H9 (cell line): ENCODE measurements at regions not wholly inside any gene's neighbourhood (a gene's known extent, or its start where the extent isn't known, plus 50 kb on each side); places are given as distances from the start of the nearest gene placed in this dataset.

Source experiments
- DNase-seq: peaks from one replicate; pipeline ENCODE4 v3.0.0-alpha.2; 2017
- H2AFZ ChIP-seq: one replicate; pipeline ENCODE4 v1.6.1; 2013; ENCODE audit warnings: mild to moderate bottlenecking, low read length, control low read depth, moderate library complexity
- H2AK5ac ChIP-seq: 2 replicates; pipeline ENCODE4 v1.6.1; 2013; ENCODE audit warnings: low read length, control low read depth, mixed read lengths; ENCODE audit not compliant: insufficient read length
- H2BK120ac ChIP-seq: one replicate; pipeline ENCODE4 v1.6.1; 2013; ENCODE audit warnings: low read depth, mild to moderate bottlenecking, low read length, control low read depth, inconsistent platforms; ENCODE audit not compliant: poor library complexity, severe bottlenecking
- H2BK12ac ChIP-seq: 2 replicates; pipeline ENCODE4 v1.6.1; 2013; ENCODE audit warnings: low read length, control low read depth, mixed read lengths, low read depth; ENCODE audit not compliant: insufficient read length
- H2BK15ac ChIP-seq: 2 replicates; pipeline ENCODE4 v1.6.1; 2013; ENCODE audit warnings: low read depth, low read length, control low read depth
- H2BK20ac ChIP-seq: one replicate; pipeline ENCODE4 v1.6.1; 2013; ENCODE audit warnings: low read depth, mild to moderate bottlenecking, low read length, control low read depth, inconsistent platforms; ENCODE audit not compliant: poor library complexity, severe bottlenecking
- H2BK5ac ChIP-seq: 2 replicates; pipeline ENCODE4 v1.6.1; 2013; ENCODE audit warnings: low read length, control low read depth, mixed read lengths; ENCODE audit not compliant: insufficient read length
- H3K14ac ChIP-seq: 2 replicates; pipeline ENCODE4 v1.6.1; 2013; ENCODE audit warnings: low read length, control low read depth; ENCODE audit not compliant: insufficient read depth
- H3K18ac ChIP-seq: 2 replicates; pipeline ENCODE4 v1.6.1; 2013; ENCODE audit warnings: low read depth, mild to moderate bottlenecking, mixed read lengths, low read length, control low read depth; ENCODE audit not compliant: insufficient read length
- H3K23ac ChIP-seq: 2 replicates; pipeline ENCODE4 v1.6.1; 2013; ENCODE audit warnings: low read length, control low read depth, mixed read lengths, low read depth; ENCODE audit not compliant: insufficient read length
- H3K23me2 ChIP-seq: 2 replicates; pipeline ENCODE4 v1.6.1; 2013; ENCODE audit warnings: low read depth, mild to moderate bottlenecking, mixed read lengths, low read length, control low read depth; ENCODE audit not compliant: insufficient read length, poor library complexity, severe bottlenecking
- H3K27ac ChIP-seq: 2 replicates; pipeline ENCODE4 v1.5.1; 2013; ENCODE audit warnings: low read length, control low read depth, mixed read lengths, low read depth; ENCODE audit not compliant: insufficient read length
- H3K27me3 ChIP-seq: 2 replicates; pipeline ENCODE4 v1.6.1; 2013; ENCODE audit warnings: low read length, control low read depth, inconsistent platforms; ENCODE audit not compliant: insufficient read depth
- H3K4ac ChIP-seq: 2 replicates; pipeline ENCODE4 v1.6.1; 2013; ENCODE audit warnings: low read depth, mild to moderate bottlenecking, control low read depth, inconsistent platforms, low read length, moderate library complexity
- H3K4me1 ChIP-seq: 2 replicates; pipeline ENCODE4 v1.6.1; 2013; ENCODE audit warnings: low read length, control low read depth, inconsistent platforms; ENCODE audit not compliant: insufficient read depth
- H3K4me2 ChIP-seq: 2 replicates; pipeline ENCODE4 v1.6.1; 2013; ENCODE audit warnings: low read length, control low read depth, mixed read lengths; ENCODE audit not compliant: insufficient read length, insufficient read depth
- H3K56ac ChIP-seq: 2 replicates; pipeline ENCODE4 v1.6.1; 2013; ENCODE audit warnings: low read depth, mild to moderate bottlenecking, mixed read lengths, low read length, control low read depth; ENCODE audit not compliant: insufficient read length
- H3K79me1 ChIP-seq: 2 replicates; pipeline ENCODE4 v1.6.1; 2013; ENCODE audit warnings: low read depth, mild to moderate bottlenecking, moderate library complexity, low read length, control low read depth, inconsistent platforms; ENCODE audit not compliant: insufficient read depth, poor library complexity, severe bottlenecking
- H3K79me2 ChIP-seq: 2 replicates; pipeline ENCODE4 v1.6.1; 2013; ENCODE audit warnings: low read length, control low read depth, inconsistent platforms; ENCODE audit not compliant: insufficient read depth
- H3K9ac ChIP-seq: 2 replicates; pipeline ENCODE4 v1.6.1; 2013; ENCODE audit warnings: low read length, control low read depth, mixed read lengths; ENCODE audit not compliant: insufficient read length; ENCODE audit errors: extremely low read depth
- H3K9me3 ChIP-seq: one replicate; pipeline ENCODE4 v1.6.1; 2013; ENCODE audit warnings: low read depth, low read length, inconsistent platforms; ENCODE audit not compliant: control insufficient read depth
- H3T11ph ChIP-seq: one replicate; pipeline ENCODE4 v1.6.1; 2013; ENCODE audit warnings: mild to moderate bottlenecking, low read length, control low read depth, inconsistent platforms
- H4K20me1 ChIP-seq: one replicate; pipeline ENCODE4 v1.6.1; 2013; ENCODE audit not compliant: control insufficient read depth, insufficient read length, insufficient read depth
- H4K5ac ChIP-seq: 2 replicates; pipeline ENCODE4 v1.6.1; 2013; ENCODE audit warnings: low read depth, mild to moderate bottlenecking, mixed read lengths, low read length, control low read depth; ENCODE audit not compliant: insufficient read length
- H4K8ac ChIP-seq: replicated peaks from 2 replicates; pipeline ENCODE4 v1.6.1; 2013; ENCODE audit warnings: low read length, control low read depth, mixed read lengths, low read depth; ENCODE audit not compliant: insufficient read length
- H4K91ac ChIP-seq: 2 replicates; pipeline ENCODE4 v1.6.1; 2013; ENCODE audit warnings: low read depth, mild to moderate bottlenecking, moderate library complexity, mixed read lengths, low read length, control low read depth; ENCODE audit not compliant: insufficient read length
- H3K27ac Mint-ChIP-seq, 3 experiments: 2 replicates in 2 of 3; 3 replicates in 1 of 3; pipeline ENCODE4 v1.8.0; 2020 to 2021; ENCODE audit warnings: mixed read lengths in 3 of 3, mild to moderate bottlenecking in 1 of 3, moderate library complexity in 1 of 3
- H3K27me3 Mint-ChIP-seq: 2 replicates; pipeline ENCODE4 v1.8.0; 2021; ENCODE audit warnings: low read depth, mild to moderate bottlenecking, moderate library complexity, mixed read lengths
- H3K36me3 Mint-ChIP-seq, 3 experiments: 2 replicates in 2 of 3; 3 replicates in 1 of 3; pipeline ENCODE4 v1.8.0; 2020 to 2021; ENCODE audit warnings: low read depth in 3 of 3, mixed read lengths in 3 of 3; ENCODE audit not compliant: insufficient read depth in 1 of 3
- H3K4me1 Mint-ChIP-seq, 2 experiments: 2 replicates each; pipeline ENCODE4 v1.8.0; 2020; ENCODE audit warnings: mixed read lengths in 2 of 2
- H3K4me3 Mint-ChIP-seq, 2 experiments: 2 replicates in 1 of 2; 3 replicates in 1 of 2; pipeline ENCODE4 v1.8.0; 2020 to 2021; ENCODE audit warnings: mild to moderate bottlenecking in 2 of 2, mixed read lengths in 2 of 2, moderate library complexity in 1 of 2
- H3K9me3 Mint-ChIP-seq, 2 experiments: 2 replicates in 1 of 2; 3 replicates in 1 of 2; pipeline ENCODE4 v1.8.0; 2020; ENCODE audit warnings: mild to moderate bottlenecking in 2 of 2, mixed read lengths in 2 of 2, moderate library complexity in 1 of 2
- CTCF ChIP-seq: fragments of 200-600 bp; sonication (generic); conservative IDR thresholded peaks from 3 replicates; pipeline ENCODE4 v1.8.0; 2021; ENCODE audit warnings: antibody characterized with exemption, mild to moderate bottlenecking
- WGBS: extraction: QIAGEN DNeasy Blood & Tissue Kit; methylation state at CpG from one replicate; pipeline ENCODE4 v1.1.7; 2013; ENCODE audit warnings: missing lambda C conversion rate, low lambda C conversion rate, mixed read lengths; ENCODE audit not compliant: insufficient read length; ENCODE audit errors: extremely low coverage; 5-methylcytosine and 5-hydroxymethylcytosine counted together

GRCh38 chr20:7622399-7622961 is 317.8 kb downstream of the HAO1 start:
- Histone ChIP-seq H3K79me2 (no peaks in the 10 kb centered on the region), H2BK120ac (no peak overlapping the region), H2BK12ac (no peak overlapping the region), H2AFZ (no peak overlapping the region), H3T11ph (no peak overlapping the region), H2BK20ac (no peak overlapping the region), H3K27ac (no peak overlapping the region), H3K4ac (no peak overlapping the region), H3K23me2 (no peaks in the 10 kb centered on the region), H2BK15ac (no peak overlapping the region), H3K79me1 (no peaks in the 10 kb centered on the region), H3K18ac (no peak overlapping the region), H3K9ac (no peak overlapping the region), H4K20me1 (no peaks in the 10 kb centered on the region), H3K23ac (no peak overlapping the region), H2BK5ac (no peak overlapping the region), H3K4me2 (no peak overlapping the region), H3K14ac (no peak overlapping the region), H4K5ac (no peak overlapping the region), H4K91ac (no peak overlapping the region), H4K8ac (no peak overlapping the region), H3K4me1 (no peaks in the 10 kb centered on the region), H3K9me3 (no peaks in the 10 kb centered on the region), H2AK5ac (no peak overlapping the region), H3K27me3 (no peaks in the 10 kb centered on the region), H3K56ac (no peak overlapping the region)
- Mint-ChIP-seq H3K36me3 (peaks cover 3 to 11% (median 5%) of the 10 kb centered on the region in 3 experiments; a peak in 6 of 7 replicates), H3K27me3 (no peaks in the 10 kb centered on the region), H3K4me1 (no peaks in the 10 kb centered on the region), H3K4me3 (no peak overlapping the region), H3K9me3 (peaks cover 14 to 15% of the 10 kb centered on the region in 2 experiments; a peak in 4 of 5 replicates), H3K27ac (no peak overlapping the region)
- no peak for TF ChIP-seq CTCF
- WGBS: no CpG with 5 or more reads among the region's 28 CpGs
- DNase-seq: no peak
